Body of pancreas (tissue), 4 donors: ENCODE measurements at regions not wholly inside any gene's neighbourhood (a gene's known extent, or its start where the extent isn't known, plus 50 kb on each side); places are given as distances from the start of the nearest gene placed in this dataset.
"Not testable (repeated sequence)": the region's sequence is repeated elsewhere in the genome, so short reads cannot be mapped to it uniquely, and the experiment has no call there.

Experiments
- ATAC-seq: fragments of 150-250 bp; one replicate; pipeline ENCODE4 v1.9.1; 2016
- DNase-seq, 4 donors: peaks; one replicate each; pipeline ENCODE4 v3.0.0-alpha.2; 2019
- H3K27ac ChIP-seq, 4 donors: fragments of 200-600 bp; sonication (generic); 1 replicate in 3 of 4; 2 replicates in 1 of 4; pipeline versions ENCODE4 v1.5.1 to v1.6.1; 2016 to 2019; ENCODE audit warnings: mild to moderate bottlenecking in 1 of 4, mixed read lengths in 1 of 4, moderate library complexity in 1 of 4
- H3K27me3 ChIP-seq, 2 donors: fragments of 200-600 bp; sonication (generic); one replicate each; pipeline ENCODE4 v1.6.0; 2016; ENCODE audit warnings: mild to moderate bottlenecking in 1 of 2
- H3K36me3 ChIP-seq, 2 donors: fragments of 200-600 bp; sonication (generic); replicated peaks in 1 of 2; 2 replicates each; pipeline ENCODE4 v1.5.1; 2016; ENCODE audit warnings: low read depth in 2 of 2; ENCODE audit not compliant: insufficient read depth in 1 of 2
- H3K4me1 ChIP-seq: fragments of 200-600 bp; sonication (generic); one replicate; pipeline ENCODE4 v1.6.0; 2016
- H3K4me3 ChIP-seq, 2 donors: fragments of 200-600 bp; sonication (generic); 1 replicate in 1 of 2; 2 replicates in 1 of 2; pipeline ENCODE4 v1.5.1; 2016 to 2019
- H3K9me3 ChIP-seq, 3 donors: fragments of 200-600 bp; sonication (generic); 1 replicate in 2 of 3; 2 replicates in 1 of 3; pipeline ENCODE4 v1.5.1; 2016
- POLR2A ChIP-seq, 3 donors: fragments of 450-650 bp; IDR thresholded peaks; one replicate each; pipeline ENCODE4 v1.6.1; 2016; ENCODE audit warnings: antibody characterized with exemption in 3 of 3, mild to moderate bottlenecking in 2 of 3
- WGBS, 2 donors: methylation state at CpG; one replicate each; pipeline ENCODE4 v1.1.5; 2017; 5-methylcytosine and 5-hydroxymethylcytosine counted together
- intact Hi-C: fragments of 100-400 bp; cut with DNase I; formaldehyde crosslinking; loops from one replicate; pipeline ENCODE4 v1.15.1; 2023
- TF ChIP-seq, protein P1 (sequence below), 7 experiments: fragments of 450-650 bp in 4 of 7; fragments of 200-600 bp in 3 of 7; sonication (generic) in 3 of 7; IDR thresholded peaks; one replicate each; pipeline ENCODE4 v1.5.1; 2016 to 2019; ENCODE audit warnings: antibody characterized with exemption in 7 of 7

DNA sequence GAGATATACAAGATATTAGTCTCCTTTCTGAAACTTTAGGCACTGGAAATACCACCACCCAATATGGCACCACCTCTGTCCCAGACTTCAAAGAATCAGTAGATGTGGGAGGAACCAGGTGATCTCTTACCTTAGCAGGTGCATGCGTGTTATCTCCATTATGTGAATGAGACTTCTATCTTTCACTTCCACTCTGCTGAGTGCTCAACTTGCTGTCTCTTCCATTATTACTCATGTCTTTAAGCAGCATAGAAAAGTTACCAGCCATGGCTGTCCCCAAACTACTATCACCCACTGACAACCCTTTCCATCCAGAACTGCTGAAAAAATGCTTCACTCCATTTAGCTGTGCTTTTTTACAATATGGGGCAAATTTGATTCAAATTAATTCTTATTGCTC is 101.5 kb upstream of the PRSS1 start:
- Histone ChIP-seq H3K4me3 (no peak overlapping the region), H3K27me3 (peaks cover 0 to 3% of the 10 kb centered on the region in 2 donors), H3K36me3 (no peaks in the 10 kb centered on the region), H3K27ac (no peak overlapping the region), H3K9me3 (no peaks in the 10 kb centered on the region), H3K4me1 (peaks cover 31% of the 10 kb centered on the region)
- ATAC-seq (no peak), DNase-seq (no peak)
- intact Hi-C loops, result loop anchor here (10.0 kb wide), 1 partner anchor 137 kb away; no protein-coding TSS in a partner anchor
- no peak for TF ChIP-seq POLR2A (IDR thresholded peaks at IDR 0.05)
- TF ChIP-seq, protein P1, sequence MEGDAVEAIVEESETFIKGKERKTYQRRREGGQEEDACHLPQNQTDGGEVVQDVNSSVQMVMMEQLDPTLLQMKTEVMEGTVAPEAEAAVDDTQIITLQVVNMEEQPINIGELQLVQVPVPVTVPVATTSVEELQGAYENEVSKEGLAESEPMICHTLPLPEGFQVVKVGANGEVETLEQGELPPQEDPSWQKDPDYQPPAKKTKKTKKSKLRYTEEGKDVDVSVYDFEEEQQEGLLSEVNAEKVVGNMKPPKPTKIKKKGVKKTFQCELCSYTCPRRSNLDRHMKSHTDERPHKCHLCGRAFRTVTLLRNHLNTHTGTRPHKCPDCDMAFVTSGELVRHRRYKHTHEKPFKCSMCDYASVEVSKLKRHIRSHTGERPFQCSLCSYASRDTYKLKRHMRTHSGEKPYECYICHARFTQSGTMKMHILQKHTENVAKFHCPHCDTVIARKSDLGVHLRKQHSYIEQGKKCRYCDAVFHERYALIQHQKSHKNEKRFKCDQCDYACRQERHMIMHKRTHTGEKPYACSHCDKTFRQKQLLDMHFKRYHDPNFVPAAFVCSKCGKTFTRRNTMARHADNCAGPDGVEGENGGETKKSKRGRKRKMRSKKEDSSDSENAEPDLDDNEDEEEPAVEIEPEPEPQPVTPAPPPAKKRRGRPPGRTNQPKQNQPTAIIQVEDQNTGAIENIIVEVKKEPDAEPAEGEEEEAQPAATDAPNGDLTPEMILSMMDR (IDR thresholded peaks at IDR 0.05), result no peak
- 82 to 96% methylated on average over 1 of the region's 1 CpG for WGBS, 2 donors

DNA sequence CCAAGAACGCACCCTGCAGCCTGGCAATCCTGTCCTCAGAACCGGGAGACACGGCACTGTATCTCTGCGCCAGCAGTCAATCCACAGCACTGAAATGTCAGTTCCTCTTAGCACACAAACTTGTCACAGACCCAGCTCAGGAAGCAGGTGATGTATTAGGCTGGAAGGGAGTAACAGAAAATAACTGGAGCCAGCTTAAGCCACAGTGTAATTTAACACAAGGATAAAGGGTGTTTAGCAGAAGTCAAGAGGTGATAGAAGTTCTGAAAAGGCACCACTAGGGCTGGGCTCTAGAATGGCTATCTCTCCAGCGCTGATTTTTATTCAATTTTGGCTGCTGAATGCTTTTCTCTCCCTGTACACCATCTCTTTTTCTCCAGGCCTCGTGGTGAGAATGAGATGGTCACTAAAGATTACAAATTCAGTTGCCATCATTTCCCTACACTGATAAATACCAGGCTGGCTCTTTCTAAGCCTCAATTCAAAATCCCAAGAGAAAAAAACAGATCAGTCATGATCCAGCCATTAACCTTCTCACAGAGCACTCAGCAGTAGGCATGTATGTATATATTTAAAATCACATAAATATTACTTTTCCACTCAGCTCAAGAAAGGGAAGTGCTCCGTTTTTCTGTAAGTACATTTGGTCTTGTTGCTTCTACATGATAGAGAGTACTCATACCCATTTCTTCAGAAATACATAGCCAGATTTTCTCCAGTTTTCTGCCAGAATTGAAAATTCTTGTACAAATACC is 102.7 kb upstream of the PRSS1 start:
- peak overlapping the region in 2 of 4 donors; percentile 35 to 52 for H3K27ac ChIP-seq
- no peaks in the 10 kb centered on the region for H3K9me3 ChIP-seq
- peak; percentile 63 for ATAC-seq
- WGBS, 2 donors, result 26 to 28% methylated on average over 7 of the region's 7 CpGs
- no peaks in the 10 kb centered on the region for H3K36me3 ChIP-seq
- intact Hi-C loops, result loop anchor here (10.0 kb wide), 1 partner anchor 138 kb away; no protein-coding TSS in a partner anchor
- no peak for DNase-seq
- peaks cover 31% of the 10 kb centered on the region for H3K4me1 ChIP-seq
- H3K27me3 ChIP-seq, result no peaks in the 10 kb centered on the region
- no peak overlapping the region for H3K4me3 ChIP-seq
- TF ChIP-seq POLR2A (IDR thresholded peaks at IDR 0.05), result no peak
- TF ChIP-seq, protein P1 (IDR thresholded peaks at IDR 0.05), result peak in 2 of 7 experiments; percentile 6 to 9

DNA sequence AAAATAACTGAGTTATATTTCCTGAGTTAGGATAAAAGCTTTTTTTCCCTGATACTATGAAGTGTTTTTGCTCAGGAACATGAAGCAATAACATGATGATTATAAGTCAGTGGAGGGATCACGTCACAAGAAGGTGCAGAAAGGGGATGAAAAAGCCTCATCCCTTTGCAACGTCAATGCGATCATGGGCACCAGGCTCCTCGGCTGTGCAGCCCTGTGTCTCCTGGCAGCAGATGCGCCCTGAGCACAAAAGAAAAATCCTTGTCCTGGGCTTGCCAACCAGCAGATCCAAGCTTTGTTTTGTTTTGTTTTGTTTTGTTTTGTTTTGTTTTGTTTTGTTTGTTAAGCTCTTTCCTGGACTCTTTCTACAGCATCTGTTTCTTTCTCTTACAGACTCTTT is 103.5 kb upstream of the PRSS1 start:
- H3K4me3 ChIP-seq, result no peak overlapping the region
- H3K4me1 ChIP-seq, result peaks cover 36% of the 10 kb centered on the region
- H3K9me3 ChIP-seq, result no peaks in the 10 kb centered on the region
- ATAC-seq (no peak), DNase-seq (no peak)
- H3K27me3 ChIP-seq, result no peaks in the 10 kb centered on the region
- no peaks in the 10 kb centered on the region for H3K36me3 ChIP-seq
- intact Hi-C loops, result loop anchor here (10.0 kb wide), 1 partner anchor 139 kb away; no protein-coding TSS in a partner anchor
- H3K27ac ChIP-seq, result peak overlapping the region in 2 of 4 donors; percentile 18 to 35
- TF ChIP-seq, protein P1 (IDR thresholded peaks at IDR 0.05), result no peak
- no peak for TF ChIP-seq POLR2A (IDR thresholded peaks at IDR 0.05)
- 41 to 44% methylated on average over 5 of the region's 5 CpGs for WGBS, 2 donors

DNA sequence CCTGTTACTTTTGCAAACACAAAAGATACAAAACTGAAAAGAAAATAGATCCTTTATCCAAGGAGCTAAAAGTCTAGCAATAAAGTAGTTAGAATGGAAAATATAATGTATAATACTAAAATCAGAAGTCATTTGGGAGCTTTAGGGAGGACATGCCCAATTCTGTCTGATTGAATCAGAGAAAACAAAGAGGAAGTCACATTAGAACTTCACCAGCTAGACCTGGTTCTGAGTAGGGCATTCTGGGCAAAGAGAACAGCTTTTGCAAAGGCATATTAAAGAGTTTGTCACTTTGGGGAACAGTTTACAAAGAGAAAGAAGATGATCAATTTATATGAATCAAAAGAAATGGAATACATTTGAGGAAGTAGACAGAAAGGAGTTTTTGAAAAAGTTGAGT is 107.0 kb upstream of the PRSS1 start:
- H3K27ac ChIP-seq, result no peak overlapping the region
- H3K4me1 ChIP-seq, result peaks cover 31% of the 10 kb centered on the region
- H3K27me3 ChIP-seq, result no peaks in the 10 kb centered on the region
- no peak overlapping the region for H3K4me3 ChIP-seq
- ATAC-seq, result no peak
- H3K9me3 ChIP-seq, result no peaks in the 10 kb centered on the region
- TF ChIP-seq POLR2A (IDR thresholded peaks at IDR 0.05), result no peak
- TF ChIP-seq, protein P1 (IDR thresholded peaks at IDR 0.05), result no peak
- H3K36me3 ChIP-seq, result no peaks in the 10 kb centered on the region
- intact Hi-C loops, result loop anchor here (10.0 kb wide), 1 partner anchor 142 kb away; no protein-coding TSS in a partner anchor
- DNase-seq, result no peak

DNA sequence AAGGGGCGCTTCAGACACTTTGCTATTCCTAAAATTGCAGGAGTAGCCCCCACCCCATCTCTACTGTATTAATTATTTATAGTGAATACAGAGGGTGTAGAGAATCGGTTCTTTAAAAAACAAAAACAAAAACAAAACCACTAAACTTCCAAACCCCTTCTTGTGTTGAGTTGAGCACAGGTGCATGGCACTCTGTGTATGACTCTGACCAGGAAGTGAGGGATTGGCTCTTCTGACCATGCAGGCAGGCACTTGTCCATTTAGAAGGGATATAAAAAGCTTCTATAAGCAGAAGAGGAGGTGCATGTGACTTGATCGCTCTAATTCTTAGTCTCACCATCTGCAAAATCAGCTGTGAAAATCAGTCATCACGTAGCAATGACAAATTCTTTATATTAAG is 108.0 kb upstream of the PRSS1 start:
- H3K9me3 ChIP-seq, H3K36me3 ChIP-seq, DNase-seq, ATAC-seq, H3K4me3 ChIP-seq, H3K27me3 ChIP-seq: not testable (repeated sequence)
- intact Hi-C loops, result loop anchor here (10.0 kb wide), 1 partner anchor 144 kb away; no protein-coding TSS in a partner anchor
- Histone ChIP-seq H3K4me1 (peaks cover 29% of the 10 kb centered on the region), H3K27ac (peak overlapping the region in 1 of 4 donors; percentile 31)
- WGBS, 2 donors, result 66 to 74% methylated on average over 4 of the region's 4 CpGs
